ENCODE measurements at regions not wholly inside any gene's neighbourhood (a gene's known extent, or its start where the extent isn't known, plus 50 kb on each side); places are given as distances from the start of the nearest gene placed in this dataset.

DNA sequence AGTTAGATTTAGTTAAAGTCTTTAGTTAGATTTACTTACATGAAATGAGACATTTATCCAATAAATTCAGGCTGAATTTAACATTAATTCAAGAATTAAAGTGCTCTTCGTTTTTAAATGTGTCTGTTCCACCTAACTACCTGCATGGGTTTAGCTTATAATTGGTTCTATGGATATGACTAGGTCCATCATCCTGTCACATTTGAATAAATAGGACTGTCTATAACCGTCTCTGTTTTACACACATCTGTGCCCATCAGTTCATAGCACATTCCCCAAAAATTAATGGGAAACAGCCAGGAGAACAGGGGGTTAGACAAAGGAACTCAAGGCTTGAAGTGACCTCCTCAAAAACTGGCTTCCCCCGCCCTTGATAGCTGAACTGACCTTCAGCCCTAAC, 219.6 kb downstream of the MRPL39 start:
- TF ChIP-seq EP300 (IDR thresholded peaks at IDR 0.05; ENCODE audit: borderline replicate concordance) = no peak
- TF ChIP-seq, protein P1, sequence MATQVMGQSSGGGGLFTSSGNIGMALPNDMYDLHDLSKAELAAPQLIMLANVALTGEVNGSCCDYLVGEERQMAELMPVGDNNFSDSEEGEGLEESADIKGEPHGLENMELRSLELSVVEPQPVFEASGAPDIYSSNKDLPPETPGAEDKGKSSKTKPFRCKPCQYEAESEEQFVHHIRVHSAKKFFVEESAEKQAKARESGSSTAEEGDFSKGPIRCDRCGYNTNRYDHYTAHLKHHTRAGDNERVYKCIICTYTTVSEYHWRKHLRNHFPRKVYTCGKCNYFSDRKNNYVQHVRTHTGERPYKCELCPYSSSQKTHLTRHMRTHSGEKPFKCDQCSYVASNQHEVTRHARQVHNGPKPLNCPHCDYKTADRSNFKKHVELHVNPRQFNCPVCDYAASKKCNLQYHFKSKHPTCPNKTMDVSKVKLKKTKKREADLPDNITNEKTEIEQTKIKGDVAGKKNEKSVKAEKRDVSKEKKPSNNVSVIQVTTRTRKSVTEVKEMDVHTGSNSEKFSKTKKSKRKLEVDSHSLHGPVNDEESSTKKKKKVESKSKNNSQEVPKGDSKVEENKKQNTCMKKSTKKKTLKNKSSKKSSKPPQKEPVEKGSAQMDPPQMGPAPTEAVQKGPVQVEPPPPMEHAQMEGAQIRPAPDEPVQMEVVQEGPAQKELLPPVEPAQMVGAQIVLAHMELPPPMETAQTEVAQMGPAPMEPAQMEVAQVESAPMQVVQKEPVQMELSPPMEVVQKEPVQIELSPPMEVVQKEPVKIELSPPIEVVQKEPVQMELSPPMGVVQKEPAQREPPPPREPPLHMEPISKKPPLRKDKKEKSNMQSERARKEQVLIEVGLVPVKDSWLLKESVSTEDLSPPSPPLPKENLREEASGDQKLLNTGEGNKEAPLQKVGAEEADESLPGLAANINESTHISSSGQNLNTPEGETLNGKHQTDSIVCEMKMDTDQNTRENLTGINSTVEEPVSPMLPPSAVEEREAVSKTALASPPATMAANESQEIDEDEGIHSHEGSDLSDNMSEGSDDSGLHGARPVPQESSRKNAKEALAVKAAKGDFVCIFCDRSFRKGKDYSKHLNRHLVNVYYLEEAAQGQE (IDR thresholded peaks at IDR 0.05; ENCODE audit: low read depth) = no peak
- no peak for TF ChIP-seq TEAD4 (IDR thresholded peaks at IDR 0.05)
- TF ChIP-seq RAD21 (IDR thresholded peaks at IDR 0.05; ENCODE audit: low read depth) = no peak
- TF ChIP-seq NFIC (IDR thresholded peaks at IDR 0.05) = no peak
- no peak for TF ChIP-seq CEBPB (IDR thresholded peaks at IDR 0.05)
- TF ChIP-seq, protein P2, sequence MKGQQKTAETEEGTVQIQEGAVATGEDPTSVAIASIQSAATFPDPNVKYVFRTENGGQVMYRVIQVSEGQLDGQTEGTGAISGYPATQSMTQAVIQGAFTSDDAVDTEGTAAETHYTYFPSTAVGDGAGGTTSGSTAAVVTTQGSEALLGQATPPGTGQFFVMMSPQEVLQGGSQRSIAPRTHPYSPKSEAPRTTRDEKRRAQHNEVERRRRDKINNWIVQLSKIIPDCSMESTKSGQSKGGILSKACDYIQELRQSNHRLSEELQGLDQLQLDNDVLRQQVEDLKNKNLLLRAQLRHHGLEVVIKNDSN (IDR thresholded peaks at IDR 0.05) = no peak
- TF ChIP-seq, protein P3, sequence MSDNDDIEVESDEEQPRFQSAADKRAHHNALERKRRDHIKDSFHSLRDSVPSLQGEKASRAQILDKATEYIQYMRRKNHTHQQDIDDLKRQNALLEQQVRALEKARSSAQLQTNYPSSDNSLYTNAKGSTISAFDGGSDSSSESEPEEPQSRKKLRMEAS (IDR thresholded peaks at IDR 0.05) = no peak
- TF ChIP-seq EGR1 (IDR thresholded peaks at IDR 0.05) = no peak
- no peak for TF ChIP-seq CREB1 (IDR thresholded peaks at IDR 0.05; ENCODE audit: low read depth)
